HG03108 (cell line): ENCODE measurements at regions not wholly inside any gene's neighbourhood (a gene's known extent, or its start where the extent isn't known, plus 50 kb on each side); places are given as distances from the start of the nearest gene placed in this dataset.
"Not testable (repeated sequence)": the region's sequence is repeated elsewhere in the genome, so short reads cannot be mapped to it uniquely, and the experiment has no call there.

Experiments
- ATAC-seq: cut with Tn5 transposase; IDR thresholded peaks from one replicate; pipeline ENCODE4 v1.9.1; 2021; ENCODE audit warnings: moderate library complexity; ENCODE audit not compliant: unreplicated experiment

DNA sequence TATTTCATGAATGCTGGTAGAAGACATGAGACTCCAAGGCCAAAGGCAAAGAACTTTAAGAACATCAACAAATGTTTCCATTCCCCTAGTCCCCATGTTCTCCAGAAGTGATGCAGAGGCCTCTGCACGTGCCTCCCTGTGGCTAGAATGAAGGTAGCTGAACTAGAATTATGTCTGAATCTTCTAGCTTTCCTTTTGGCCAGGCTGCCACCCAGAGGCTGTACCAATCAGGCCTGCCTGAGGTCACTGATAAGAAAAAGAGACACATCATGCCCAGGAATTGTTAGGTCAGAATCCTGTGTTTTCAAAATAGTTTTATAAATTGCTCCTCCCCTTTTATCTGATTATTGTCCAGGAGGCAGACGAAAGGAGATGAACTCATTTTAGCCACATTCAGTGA, 188.0 kb upstream of the SLC16A7 start:
- no peak for ATAC-seq

DNA sequence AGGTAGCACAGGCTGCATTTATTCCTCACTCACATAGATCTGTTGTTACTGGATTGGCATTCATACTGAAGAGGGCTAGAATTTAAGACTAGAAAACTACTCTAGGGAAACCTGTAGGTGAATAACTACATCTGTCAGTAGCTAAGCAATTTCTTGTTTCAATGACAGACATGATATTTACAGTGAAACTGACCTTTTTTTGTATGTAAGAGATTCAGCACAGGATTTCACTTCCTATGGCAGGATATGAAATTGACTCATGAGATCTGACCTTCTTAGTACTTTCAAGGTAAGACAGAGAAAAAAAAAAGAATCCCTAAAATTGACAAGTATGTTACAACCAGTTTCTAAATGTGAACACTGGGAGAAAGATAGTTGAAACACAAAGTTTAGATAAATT, 189.8 kb upstream of the SLC16A7 start:
- ATAC-seq, result no peak

DNA sequence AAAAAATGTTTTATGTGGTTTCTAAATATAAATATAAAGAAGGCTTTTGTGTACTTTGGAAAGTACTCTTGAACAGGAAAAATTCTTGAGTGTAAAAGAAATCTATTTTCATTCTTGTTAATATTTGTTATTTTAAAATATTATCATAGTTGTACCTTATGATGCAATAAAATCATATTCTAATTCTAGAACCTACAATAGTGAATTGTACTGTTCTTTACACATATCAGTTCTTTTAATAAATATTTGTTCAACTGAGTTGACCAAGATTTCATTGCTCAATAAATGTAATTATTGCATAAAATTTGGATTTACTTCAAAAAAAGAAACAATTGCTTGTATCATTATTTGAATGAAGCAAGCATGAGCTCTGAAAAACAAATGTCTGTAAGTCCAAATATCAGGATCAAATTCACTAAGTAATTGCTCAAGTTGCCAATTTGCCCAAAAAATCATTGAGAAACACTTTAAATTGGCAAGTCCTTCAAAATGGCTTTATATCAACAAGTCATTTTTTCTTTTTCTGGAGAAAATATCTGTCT, 191.6 kb upstream of the SLC16A7 start:
- ATAC-seq, result no peak

DNA sequence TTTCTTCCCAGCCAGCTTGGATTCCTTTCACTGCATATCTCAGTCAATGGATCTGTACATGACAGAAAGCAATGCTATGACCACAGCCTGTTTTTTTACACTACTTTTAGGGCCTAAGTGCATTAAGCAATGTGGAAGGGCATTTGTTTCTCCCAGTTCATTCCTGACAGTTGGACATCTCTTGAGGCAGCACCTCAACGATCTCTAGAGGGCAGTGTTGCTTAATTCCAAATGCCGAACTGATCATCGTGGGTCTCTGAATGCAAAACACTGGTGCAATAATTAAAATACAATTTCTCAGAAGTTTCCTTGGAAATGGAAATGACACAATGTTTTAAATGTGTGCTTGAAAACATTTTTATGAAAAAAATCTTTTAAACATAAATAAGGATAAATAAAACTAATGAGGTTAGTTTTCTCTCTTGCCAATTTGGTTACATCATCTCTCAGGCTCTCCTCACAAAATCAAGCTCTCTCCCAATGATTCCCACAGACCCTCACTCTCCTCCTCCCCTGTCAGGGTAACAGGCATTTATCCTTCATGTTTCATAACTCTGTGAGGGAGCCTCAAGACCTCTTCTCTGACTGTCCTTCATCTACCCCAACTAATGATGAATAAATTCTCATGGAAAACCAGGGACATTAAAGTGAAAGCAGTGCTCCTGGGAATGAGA, 192.4 kb upstream of the SLC16A7 start:
- no peak for ATAC-seq

DNA sequence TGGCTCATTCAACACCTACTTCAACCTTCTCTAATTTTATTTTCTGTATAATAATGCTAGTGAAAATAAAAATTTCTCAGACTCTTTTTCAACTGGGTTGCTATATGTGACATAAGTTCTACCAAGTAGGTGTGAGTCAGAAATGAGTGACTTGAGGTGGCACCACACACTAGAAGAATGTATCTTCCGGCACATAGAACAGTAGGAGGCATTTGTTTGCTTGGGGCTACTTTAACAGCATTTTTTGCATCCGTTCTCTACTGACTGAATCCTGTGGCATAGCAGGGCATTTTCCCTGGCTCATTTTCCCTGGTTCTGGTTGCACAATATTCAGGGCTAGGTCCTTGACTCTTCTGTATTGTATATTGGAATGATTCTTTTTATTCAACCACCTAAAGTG, 194.0 kb upstream of the SLC16A7 start:
- no peak for ATAC-seq

DNA sequence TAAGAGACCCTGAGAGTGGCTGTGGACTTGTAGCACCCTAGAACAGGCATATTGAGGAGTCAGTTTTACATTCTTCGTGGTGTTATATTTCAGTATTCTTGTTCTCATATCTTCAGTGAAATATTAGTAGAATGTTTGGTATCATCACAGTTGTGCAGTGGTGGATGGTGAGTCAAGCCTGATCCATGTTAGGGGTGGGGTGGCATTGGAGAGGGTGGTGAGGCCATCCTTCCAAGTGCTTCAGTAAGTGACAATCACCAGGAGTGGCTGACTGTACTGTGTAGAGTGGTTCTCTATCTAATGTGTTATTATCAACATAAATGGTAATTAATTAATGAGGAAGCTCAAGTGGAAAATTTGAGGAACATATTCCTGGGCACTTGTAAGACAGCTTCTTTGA, 197.7 kb upstream of the SLC16A7 start:
- ATAC-seq, result no peak

DNA sequence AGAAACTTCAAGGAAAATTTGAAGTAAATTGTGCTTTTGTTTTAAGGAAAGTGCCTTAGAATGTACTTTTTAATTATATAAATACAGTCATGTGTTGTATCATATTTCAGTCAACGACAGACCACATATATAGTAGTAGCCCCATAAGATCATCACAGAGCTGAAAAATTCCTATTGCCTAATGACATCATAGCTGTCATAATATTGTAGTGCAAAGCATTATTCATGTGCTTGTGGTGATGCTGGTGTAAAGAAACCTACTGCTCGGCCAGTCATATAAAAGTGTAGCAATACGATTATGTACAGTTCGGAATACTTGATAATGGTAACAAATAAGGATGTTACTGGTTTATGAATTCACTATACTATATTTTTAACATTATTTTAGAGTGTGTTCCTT, 198.9 kb upstream of the SLC16A7 start:
- ATAC-seq, result no peak

DNA sequence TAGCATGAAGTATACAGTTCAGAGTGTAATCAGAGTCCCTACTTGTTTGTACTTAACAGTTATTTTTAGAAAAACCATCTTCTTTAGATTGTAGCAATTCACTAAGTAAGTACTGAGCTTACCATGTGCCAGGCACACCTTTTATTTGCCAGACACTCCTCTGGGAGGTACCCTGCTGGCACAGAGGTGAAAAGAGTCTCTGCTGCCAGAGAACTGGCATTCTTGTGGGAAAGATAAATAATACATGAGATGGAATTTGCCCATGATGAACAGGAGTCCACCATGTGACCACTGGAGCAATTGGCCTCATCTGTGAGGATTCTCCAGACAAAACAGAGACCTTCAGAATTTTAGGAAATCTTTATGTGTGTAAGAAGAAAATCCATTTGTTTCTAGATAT, 199.3 kb upstream of the SLC16A7 start:
- no peak for ATAC-seq

DNA sequence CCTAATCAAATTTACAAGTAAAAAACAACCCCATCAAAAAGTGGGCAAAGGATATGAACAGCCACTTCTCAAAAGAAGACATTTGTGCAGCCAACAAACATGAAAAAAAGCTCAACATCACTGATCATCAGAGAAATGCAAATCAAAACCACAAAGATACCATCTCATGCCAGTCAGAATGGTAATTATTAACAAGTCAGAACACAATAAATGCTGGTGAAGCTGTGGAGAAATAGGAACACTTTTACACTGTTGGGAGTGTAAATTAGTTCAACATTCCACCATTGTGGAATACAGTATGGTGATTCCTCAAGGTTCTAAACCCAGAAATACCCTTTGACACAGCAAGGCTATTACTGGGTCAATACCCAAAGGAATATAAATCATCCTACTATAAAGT, 200.5 kb upstream of the SLC16A7 start:
- not testable (repeated sequence) for ATAC-seq

DNA sequence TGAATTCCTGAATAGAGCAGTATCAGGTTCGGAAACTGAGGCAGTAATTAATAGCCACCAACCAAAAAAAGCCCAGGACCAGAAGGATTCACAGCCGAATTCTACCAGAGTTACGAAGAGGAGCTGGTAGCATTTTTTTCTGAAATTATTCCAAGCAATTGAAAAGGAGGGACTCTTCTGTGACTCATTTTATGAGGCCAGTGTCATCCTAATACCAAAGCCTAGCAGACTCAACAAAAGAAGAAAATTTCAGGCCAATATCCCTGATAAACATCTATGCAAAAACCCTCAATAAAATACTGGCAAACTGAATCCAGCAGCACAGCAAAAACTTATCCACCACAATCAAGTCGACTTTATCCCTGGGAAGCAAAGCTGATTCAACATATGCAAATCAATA, 202.3 kb upstream of the SLC16A7 start:
- no peak for ATAC-seq

DNA sequence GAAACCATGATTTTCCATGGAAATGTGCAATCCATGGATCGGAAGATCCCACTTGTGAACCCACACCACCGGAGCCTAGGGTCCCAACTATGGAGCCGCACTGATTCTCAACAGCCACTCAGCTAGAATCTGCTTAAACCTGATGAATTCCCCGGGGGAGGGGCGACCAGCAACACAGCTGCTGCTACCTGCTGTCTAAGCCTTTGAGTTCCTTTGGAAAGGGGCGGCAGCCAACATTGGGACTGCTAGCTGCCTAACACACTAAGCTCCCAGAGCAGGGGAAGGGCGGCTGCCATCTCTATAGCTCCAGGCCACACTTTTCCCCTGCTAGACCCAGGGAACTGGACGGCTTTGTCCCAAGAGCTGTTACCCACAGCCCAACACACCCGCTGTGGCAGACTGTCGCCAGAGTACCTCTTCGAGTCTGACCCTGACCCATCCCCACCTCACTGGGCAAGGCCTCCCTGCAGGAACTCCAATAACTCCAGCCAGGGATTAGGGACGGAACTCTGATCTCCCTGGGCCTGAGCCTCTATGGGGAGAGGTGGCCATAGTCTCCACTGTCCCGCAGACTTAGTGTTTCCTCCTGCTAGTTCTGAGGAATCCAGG, 205.8 kb upstream of the SLC16A7 start:
- no peak for ATAC-seq

DNA sequence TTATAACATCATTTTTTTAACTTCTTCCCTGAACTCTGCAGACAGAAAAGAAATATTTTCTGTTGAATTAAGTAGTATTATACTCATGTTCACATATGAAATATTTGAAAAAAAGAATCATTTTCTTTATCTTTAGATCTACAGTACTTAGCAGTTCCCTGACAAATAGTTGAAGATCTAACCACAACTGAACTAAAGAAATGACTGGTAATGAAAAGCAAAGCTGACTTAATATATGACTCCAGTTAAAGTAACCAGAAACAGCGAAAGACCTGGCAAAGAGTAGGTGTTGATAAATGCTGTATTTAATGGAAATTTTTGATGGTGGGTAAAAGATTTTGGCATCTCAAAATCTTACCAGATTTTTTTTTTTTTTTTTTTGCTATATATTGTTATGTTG, 207.1 kb upstream of the SLC16A7 start:
- ATAC-seq, result no peak

DNA sequence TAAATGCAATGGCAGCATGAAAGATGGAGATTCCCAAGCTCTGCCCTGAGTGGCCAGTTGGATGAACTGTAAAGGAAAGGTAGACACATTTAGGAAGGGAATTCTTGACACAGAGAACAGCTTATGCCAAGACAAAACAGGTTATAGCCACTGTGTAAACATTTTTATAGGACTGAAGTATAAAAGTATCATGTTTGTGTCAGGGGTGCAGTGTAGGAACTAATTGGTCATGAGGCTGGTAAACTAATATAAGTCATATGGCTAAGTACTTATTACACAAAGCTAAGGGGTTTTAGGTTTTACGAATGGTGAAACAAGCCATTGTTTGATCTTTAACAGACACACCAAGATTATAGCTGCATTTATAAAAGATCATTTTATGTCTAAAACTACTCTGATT, 207.7 kb upstream of the SLC16A7 start:
- no peak for ATAC-seq

DNA sequence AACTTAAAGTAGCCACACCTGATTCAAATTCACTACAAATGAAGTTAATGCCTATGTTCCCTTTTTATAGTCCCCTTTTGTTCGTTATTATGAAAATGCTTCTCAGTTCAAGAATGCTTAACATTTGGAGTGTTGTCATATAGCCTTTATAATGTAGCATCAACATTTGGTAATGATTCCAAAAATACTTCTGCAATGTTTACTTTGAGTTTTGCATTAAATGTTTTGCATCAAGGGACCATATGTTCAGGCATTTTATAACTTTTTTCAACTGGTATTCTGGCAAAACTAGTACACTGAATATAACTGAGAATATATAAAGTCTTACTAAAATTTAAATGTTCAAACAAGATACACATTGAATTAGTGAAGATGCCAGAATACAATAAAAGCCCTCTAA, 209.6 kb upstream of the SLC16A7 start:
- ATAC-seq, result no peak

DNA sequence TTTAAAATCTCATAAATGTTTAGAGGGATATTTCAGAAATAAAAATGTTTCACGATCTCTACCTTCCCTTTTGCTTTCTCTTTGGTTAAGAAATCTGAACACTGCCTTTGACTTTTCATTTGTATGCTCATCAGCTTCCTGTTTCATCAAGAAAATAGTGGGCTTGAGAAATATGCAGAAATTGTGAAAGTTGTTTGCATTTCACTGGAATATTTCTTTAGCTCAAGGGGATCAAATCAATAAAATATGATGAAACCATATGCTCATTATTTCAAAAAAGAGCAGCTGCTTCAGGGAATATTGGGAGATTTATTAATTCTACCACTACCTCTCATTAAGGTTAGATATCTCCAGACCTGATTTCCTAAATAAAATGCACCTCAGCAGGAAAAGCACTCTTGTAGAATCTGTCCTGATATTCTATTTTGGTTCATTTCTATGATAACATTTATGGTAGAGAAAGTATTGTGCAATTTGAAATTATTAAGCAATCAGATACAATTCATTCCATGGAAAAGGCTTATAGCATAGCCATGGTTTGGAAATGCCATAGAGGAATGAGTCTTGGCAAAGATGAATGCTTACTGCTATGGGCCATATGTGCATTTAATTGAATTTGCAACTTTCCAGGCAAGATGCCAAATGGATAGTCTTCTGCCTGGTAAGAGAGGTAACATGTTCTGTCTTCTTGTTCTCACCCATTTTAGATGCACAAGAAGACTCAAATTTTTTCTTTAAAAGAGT, 212.6 kb upstream of the SLC16A7 start:
- no peak for ATAC-seq

DNA sequence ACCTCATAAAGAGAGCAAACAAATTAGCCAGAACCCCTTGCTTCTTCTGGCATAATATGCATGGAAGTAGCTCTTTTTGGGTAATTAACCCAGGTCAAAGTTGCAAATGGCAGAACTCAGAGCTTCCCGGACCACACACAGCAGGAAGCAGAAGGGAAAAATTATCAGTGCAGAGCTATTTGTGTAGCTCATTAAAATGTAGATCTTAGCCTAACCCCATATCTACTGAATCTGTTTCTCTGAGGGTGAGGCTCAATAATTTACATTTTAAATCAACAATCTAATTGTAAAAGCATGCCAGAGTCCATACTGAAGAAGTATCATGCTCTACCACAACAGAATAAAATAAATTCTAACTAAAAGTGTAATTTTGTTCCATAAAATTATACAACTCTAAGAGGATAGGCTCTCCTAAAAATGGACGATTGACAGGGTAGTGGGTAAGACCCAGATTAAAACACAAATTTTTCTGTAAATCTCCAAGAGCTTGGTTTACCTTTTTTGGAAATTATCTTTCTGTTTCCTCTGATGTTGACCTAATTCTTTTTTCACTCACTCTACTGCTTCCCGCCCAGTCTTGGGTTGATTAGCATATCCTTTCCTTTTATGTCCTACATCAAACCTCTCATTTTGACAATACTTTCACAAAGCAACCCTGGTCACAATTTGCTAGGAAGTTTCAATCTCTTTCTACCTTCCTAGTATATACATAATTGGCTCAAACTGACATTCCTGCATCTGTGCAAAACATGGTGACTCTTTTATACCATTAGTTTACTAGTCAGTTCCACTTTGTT, 213.3 kb upstream of the SLC16A7 start:
- ATAC-seq, result no peak

DNA sequence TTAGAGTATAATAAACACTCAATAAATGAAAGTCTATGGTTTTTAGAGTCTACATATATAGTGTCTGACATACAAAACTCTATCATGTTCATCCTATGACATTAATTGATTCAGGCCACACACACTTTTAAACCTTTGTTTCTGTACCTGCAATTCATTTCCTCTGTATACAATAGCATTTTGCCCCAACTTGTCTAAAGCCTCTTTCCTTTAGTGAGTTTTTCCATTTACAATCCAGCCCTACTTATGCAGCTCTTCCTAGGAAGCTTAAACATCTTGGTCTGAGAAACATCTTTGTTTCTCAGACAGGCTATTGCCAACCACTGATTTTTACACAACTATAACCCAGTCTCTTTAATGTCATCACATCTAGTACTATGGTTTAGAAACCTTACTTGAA, 214.7 kb upstream of the SLC16A7 start:
- no peak for ATAC-seq

DNA sequence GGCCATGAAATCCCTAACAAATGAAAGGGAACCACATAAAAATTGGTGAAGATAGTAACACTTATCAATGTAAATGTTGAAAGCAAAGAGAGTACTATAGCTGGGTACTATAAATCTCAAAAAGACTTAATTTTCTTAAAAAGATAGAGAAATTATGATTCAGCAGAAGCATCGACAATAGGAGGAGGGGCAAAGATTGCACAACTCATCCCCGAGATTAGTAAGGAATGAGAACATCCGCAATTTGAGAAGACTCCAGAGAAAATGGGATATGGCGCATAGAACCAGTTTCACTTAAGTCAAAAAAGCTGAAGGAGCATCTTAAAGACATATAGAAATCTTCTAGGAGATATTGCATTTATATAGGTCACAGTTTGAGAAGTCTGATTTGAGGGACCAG, 220.2 kb upstream of the SLC16A7 start:
- ATAC-seq, result no peak

DNA sequence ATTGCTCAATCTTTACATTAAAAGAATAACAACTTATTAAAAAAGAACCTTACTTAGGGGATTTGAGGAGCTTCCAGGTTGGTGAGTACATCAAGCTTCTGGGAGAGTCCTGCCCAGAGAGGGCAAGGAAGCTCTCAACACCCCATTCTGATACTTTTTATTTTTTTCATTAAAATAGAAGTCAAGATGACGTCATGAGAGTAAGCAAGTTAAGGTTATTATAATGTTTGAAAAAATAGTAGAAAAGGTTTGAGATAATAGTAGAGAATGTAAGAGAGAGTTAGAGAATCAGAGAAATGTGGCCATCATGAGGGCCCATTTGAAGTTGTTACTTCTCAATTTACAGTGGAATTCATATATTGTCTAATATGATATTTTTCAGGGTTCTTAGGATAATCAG, 221.0 kb upstream of the SLC16A7 start:
- ATAC-seq, result no peak

DNA sequence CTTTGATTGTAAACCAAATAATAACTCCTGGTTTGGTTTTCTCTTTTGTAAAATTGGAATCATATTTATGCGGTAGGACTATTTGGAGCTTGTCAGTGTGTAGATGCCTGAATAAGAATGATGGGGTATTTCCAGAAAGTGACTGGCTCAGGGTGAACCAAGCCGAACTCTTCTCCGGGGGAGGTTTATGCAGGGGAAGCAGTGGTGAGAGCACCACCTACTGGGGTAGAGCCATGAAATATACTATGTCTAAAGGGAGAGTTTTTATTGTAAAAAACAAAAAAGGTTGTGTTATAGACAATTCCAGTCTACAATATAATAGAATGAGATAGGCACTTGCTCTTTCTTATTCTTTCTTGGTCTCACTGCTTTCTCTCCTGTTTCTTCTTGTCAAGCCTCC, 222.9 kb upstream of the SLC16A7 start:
- no peak for ATAC-seq

DNA sequence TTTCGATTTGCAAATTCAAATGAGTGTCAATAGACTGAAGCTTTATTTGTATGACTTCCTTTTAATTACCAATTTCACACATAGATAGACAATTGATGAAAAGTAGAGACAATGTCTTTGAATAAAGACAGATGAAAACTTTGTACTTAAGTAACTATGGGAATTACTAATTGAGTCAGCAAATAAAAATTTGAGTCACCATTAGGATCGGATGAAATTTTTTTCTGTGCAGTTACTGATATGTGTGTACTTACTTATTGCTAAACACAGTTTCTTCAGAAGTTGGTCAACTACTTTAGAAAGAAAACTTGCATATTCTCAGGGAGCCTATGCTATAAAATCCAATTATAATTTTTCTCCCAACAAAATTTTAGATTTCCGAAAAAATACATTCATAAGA, 224.9 kb upstream of the SLC16A7 start:
- ATAC-seq, result no peak
